SK-N-SH (cell line): ENCODE measurements at regions not wholly inside any gene's neighbourhood (a gene's known extent, or its start where the extent isn't known, plus 50 kb on each side); places are given as distances from the start of the nearest gene placed in this dataset.

ENCODE experiments used
- CHD2 ChIP-seq: fragments of 150-350 bp; IDR thresholded peaks from 2 replicates; pipeline ENCODE4 v1.6.1; 2018; ENCODE audit warnings: low read length; ENCODE audit not compliant: partially characterized antibody
- EZH2phosphoT487 ChIP-seq: fragments of 200-600 bp; sonication (generic); IDR thresholded peaks from 2 replicates; pipeline ENCODE4 v1.6.1; 2017; ENCODE audit warnings: low read depth, mixed run types, mild to moderate bottlenecking, antibody characterized with exemption, moderate library complexity, borderline replicate concordance
- FOXM1 ChIP-seq: IDR thresholded peaks from 2 replicates; pipeline ENCODE4 v1.4.0; 2012; ENCODE audit warnings: low read depth, mild to moderate bottlenecking
- JUND ChIP-seq: IDR thresholded peaks from 2 replicates; pipeline ENCODE4 v1.4.0; 2012
- MXI1 ChIP-seq: IDR thresholded peaks from 2 replicates; pipeline ENCODE4 v1.6.1; 2012; ENCODE audit warnings: mild to moderate bottlenecking, low read depth, low read length, improper control_type of control experiment
- POLR2AphosphoS5 ChIP-seq: IDR thresholded peaks from 2 replicates; pipeline ENCODE4 v1.6.1; 2012; ENCODE audit warnings: low read depth, low read length
- TF ChIP-seq, protein P1 (sequence below): fragments of 200-600 bp; sonication (generic); IDR thresholded peaks from 2 replicates; pipeline ENCODE4 v1.6.1; 2017; ENCODE audit warnings: antibody characterized with exemption, mild to moderate bottlenecking, moderate library complexity

DNA sequence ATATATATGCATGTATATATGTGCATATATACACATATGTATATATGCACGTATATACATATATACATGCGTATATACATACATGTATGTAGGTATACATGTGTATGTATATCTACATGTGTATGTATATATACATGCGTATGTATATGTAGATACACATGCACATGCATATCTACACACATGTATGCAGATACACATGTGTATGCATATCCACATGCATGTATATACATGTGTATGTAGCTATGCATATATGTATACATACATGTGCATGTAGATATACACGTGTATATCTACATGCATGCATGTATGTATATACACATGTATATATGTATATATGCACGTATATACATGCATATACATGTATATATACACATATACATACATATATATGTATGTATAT lies 95.8 kb upstream of the STEAP4 start:
- TF ChIP-seq, protein P1, sequence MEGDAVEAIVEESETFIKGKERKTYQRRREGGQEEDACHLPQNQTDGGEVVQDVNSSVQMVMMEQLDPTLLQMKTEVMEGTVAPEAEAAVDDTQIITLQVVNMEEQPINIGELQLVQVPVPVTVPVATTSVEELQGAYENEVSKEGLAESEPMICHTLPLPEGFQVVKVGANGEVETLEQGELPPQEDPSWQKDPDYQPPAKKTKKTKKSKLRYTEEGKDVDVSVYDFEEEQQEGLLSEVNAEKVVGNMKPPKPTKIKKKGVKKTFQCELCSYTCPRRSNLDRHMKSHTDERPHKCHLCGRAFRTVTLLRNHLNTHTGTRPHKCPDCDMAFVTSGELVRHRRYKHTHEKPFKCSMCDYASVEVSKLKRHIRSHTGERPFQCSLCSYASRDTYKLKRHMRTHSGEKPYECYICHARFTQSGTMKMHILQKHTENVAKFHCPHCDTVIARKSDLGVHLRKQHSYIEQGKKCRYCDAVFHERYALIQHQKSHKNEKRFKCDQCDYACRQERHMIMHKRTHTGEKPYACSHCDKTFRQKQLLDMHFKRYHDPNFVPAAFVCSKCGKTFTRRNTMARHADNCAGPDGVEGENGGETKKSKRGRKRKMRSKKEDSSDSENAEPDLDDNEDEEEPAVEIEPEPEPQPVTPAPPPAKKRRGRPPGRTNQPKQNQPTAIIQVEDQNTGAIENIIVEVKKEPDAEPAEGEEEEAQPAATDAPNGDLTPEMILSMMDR, result no peak
- TF ChIP-seq CHD2, result no peak
- TF ChIP-seq MXI1, result no peak
- TF ChIP-seq FOXM1, result no peak
- no peak for TF ChIP-seq JUND
- no peak for TF ChIP-seq POLR2AphosphoS5
- TF ChIP-seq EZH2phosphoT487, result no peak
